ENCODE measurements at regions not wholly inside any gene's neighbourhood (a gene's known extent, or its start where the extent isn't known, plus 50 kb on each side); places are given as distances from the start of the nearest gene placed in this dataset.

DNA sequence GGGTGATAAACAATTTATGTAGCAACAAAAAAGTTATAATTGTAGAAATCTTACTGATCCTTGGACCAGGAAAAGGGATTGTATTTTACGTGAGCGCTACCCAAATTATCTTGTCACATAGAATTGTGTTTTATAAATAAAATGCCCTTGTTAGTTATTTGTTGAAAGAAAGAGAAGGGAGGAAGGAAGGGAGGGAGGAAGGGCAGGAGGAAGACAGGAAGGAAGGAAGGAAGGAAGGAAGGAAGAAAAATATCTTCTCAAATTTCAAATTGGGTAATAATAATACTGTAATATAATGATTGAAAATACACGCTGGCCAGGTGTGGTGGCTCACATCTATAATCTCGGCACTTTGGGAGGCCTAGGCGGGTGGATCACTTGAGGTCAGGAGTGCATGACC is 206.2 kb upstream of the TLL1 start:
- Histone ChIP-seq H3K36me3 (ENCODE audit: control insufficient read depth in 2 of 2, insufficient read depth in 1 of 2, low read length in 2 of 2) (no peaks in the 10 kb centered on the region), H3K4me3 (ENCODE audit: low read depth, low read length) (no peak overlapping the region), H3K9me3 (ENCODE audit: control insufficient read depth, insufficient read depth, low read depth, low read length) (no peaks in the 10 kb centered on the region), H3K27ac (ENCODE audit: extremely low read depth, low read depth, low read length) (no peak overlapping the region), H3K4me1 (ENCODE audit: control insufficient read depth, insufficient read depth, low read length) (no peaks in the 10 kb centered on the region)
- ChIA-PET POLR2A (no interaction called here), CTCF (no interaction called here)
- TF ChIP-seq GFI1B (tag by site-specific recombination; IDR thresholded peaks at IDR 0.05), result no peak
- TF ChIP-seq, protein P1, sequence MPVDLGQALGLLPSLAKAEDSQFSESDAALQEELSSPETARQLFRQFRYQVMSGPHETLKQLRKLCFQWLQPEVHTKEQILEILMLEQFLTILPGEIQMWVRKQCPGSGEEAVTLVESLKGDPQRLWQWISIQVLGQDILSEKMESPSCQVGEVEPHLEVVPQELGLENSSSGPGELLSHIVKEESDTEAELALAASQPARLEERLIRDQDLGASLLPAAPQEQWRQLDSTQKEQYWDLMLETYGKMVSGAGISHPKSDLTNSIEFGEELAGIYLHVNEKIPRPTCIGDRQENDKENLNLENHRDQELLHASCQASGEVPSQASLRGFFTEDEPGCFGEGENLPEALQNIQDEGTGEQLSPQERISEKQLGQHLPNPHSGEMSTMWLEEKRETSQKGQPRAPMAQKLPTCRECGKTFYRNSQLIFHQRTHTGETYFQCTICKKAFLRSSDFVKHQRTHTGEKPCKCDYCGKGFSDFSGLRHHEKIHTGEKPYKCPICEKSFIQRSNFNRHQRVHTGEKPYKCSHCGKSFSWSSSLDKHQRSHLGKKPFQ (tag by site-specific recombination; IDR thresholded peaks at IDR 0.05), result no peak
- TF ChIP-seq ZNF555 (tag by site-specific recombination; conservative IDR thresholded peaks at IDR 0.05), result no peak
- TF ChIP-seq, protein P2, sequence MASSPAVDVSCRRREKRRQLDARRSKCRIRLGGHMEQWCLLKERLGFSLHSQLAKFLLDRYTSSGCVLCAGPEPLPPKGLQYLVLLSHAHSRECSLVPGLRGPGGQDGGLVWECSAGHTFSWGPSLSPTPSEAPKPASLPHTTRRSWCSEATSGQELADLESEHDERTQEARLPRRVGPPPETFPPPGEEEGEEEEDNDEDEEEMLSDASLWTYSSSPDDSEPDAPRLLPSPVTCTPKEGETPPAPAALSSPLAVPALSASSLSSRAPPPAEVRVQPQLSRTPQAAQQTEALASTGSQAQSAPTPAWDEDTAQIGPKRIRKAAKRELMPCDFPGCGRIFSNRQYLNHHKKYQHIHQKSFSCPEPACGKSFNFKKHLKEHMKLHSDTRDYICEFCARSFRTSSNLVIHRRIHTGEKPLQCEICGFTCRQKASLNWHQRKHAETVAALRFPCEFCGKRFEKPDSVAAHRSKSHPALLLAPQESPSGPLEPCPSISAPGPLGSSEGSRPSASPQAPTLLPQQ (tag by site-specific recombination; IDR thresholded peaks at IDR 0.05), result no peak
- no peak for TF ChIP-seq ZNF391 (tag by site-specific recombination; IDR thresholded peaks at IDR 0.05; ENCODE audit: borderline replicate concordance, low read depth)
- TF ChIP-seq SETDB1 (IDR thresholded peaks at IDR 0.05; ENCODE audit: insufficient read length, low read length), result no peak
- TF ChIP-seq ZNF791 (tag by site-specific recombination; IDR thresholded peaks at IDR 0.05), result no peak
- no peak for TF ChIP-seq SALL2 (tag by site-specific recombination; IDR thresholded peaks at IDR 0.05; ENCODE audit: borderline replicate concordance)
- no peak for TF ChIP-seq ZNF529 (tag by site-specific recombination; IDR thresholded peaks at IDR 0.05; ENCODE audit: insufficient replicate concordance)

DNA sequence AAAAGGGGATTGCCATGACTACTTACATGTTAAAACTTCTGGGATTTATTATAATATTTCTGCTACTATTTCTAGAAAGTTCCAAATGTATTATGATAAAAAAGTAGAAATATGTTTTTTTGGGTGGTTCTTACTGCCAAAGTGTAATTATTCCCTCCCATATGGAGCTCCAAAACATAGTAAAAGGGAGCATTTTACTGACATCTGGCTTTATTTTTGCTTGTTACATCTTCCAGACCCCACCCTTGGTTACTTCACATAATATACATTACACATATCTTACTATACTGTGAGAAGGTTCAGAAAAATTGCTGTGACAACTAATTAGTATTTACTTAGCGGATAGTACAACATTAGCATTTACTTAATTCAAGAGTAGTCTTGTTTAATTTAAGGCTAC is 205.1 kb upstream of the TLL1 start:
- CTCF ChIA-PET, result no interaction called here
- Histone ChIP-seq H3K27ac (ENCODE audit: extremely low read depth, low read depth, low read length) (no peak overlapping the region), H3K4me1 (ENCODE audit: control insufficient read depth, insufficient read depth, low read length) (no peaks in the 10 kb centered on the region), H3K4me3 (ENCODE audit: low read depth, low read length) (no peak overlapping the region), H3K9me3 (ENCODE audit: control insufficient read depth, insufficient read depth, low read depth, low read length) (no peaks in the 10 kb centered on the region), H3K36me3 (ENCODE audit: control insufficient read depth in 2 of 2, insufficient read depth in 1 of 2, low read length in 2 of 2) (no peaks in the 10 kb centered on the region)
- POLR2A ChIA-PET, result no interaction called here
- TF ChIP-seq ZNF433 (tag by site-specific recombination; IDR thresholded peaks at IDR 0.05; ENCODE audit: low read depth), result no peak
- TF ChIP-seq ZNF529 (tag by site-specific recombination; IDR thresholded peaks at IDR 0.05; ENCODE audit: insufficient replicate concordance), result no peak
- TF ChIP-seq ZNF311 (tag by site-specific recombination; IDR thresholded peaks at IDR 0.05; ENCODE audit: borderline replicate concordance), result no peak
- TF ChIP-seq, protein P3, sequence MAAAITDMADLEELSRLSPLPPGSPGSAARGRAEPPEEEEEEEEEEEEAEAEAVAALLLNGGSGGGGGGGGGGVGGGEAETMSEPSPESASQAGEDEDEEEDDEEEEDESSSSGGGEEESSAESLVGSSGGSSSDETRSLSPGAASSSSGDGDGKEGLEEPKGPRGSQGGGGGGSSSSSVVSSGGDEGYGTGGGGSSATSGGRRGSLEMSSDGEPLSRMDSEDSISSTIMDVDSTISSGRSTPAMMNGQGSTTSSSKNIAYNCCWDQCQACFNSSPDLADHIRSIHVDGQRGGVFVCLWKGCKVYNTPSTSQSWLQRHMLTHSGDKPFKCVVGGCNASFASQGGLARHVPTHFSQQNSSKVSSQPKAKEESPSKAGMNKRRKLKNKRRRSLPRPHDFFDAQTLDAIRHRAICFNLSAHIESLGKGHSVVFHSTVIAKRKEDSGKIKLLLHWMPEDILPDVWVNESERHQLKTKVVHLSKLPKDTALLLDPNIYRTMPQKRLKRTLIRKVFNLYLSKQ (tag by site-specific recombination; IDR thresholded peaks at IDR 0.05; ENCODE audit: borderline replicate concordance), result no peak
- TF ChIP-seq, protein P4, sequence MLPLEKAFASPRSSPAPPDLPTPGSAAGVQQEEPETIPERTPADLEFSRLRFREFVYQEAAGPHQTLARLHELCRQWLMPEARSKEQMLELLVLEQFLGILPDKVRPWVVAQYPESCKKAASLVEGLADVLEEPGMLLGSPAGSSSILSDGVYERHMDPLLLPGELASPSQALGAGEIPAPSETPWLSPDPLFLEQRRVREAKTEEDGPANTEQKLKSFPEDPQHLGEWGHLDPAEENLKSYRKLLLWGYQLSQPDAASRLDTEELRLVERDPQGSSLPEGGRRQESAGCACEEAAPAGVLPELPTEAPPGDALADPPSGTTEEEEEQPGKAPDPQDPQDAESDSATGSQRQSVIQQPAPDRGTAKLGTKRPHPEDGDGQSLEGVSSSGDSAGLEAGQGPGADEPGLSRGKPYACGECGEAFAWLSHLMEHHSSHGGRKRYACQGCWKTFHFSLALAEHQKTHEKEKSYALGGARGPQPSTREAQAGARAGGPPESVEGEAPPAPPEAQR (tag by site-specific recombination; IDR thresholded peaks at IDR 0.05), result no peak
- TF ChIP-seq ZNF768 (tag by site-specific recombination; IDR thresholded peaks at IDR 0.05), result no peak
- TF ChIP-seq ZBTB17 (tag by site-specific recombination; IDR thresholded peaks at IDR 0.05), result no peak
- no peak for TF ChIP-seq ZSCAN30 (tag by site-specific recombination; IDR thresholded peaks at IDR 0.05)

DNA sequence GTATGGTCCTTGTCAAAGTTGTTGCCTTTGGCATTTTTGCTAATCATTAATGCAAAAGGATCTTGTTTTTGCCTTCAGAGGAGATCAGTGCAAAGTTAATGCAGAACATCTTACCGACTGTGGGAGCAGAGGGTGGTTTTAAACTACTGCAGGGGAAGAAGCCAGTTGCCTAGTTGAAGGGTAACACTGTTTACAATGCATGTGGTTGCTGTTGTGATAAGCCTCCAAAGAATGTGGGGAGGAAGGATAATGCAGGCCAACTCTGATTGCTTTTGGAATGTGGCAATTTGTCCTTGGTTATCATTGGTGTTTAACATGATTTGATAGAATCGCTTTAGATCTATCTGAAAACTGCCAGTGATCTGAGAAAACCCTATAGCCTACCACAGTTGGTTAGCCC is 204.3 kb upstream of the TLL1 start:
- ChIA-PET POLR2A (no interaction called here), CTCF (no interaction called here)
- Histone ChIP-seq H3K27ac (ENCODE audit: extremely low read depth, low read depth, low read length) (no peak overlapping the region), H3K36me3 (ENCODE audit: control insufficient read depth in 2 of 2, insufficient read depth in 1 of 2, low read length in 2 of 2) (no peaks in the 10 kb centered on the region), H3K4me3 (ENCODE audit: low read depth, low read length) (no peak overlapping the region), H3K9me3 (ENCODE audit: control insufficient read depth, insufficient read depth, low read depth, low read length) (no peaks in the 10 kb centered on the region), H3K4me1 (ENCODE audit: control insufficient read depth, insufficient read depth, low read length) (no peaks in the 10 kb centered on the region)
- TF ChIP-seq, protein P2 (tag by site-specific recombination; IDR thresholded peaks at IDR 0.05), result no peak
- TF ChIP-seq, protein P5, sequence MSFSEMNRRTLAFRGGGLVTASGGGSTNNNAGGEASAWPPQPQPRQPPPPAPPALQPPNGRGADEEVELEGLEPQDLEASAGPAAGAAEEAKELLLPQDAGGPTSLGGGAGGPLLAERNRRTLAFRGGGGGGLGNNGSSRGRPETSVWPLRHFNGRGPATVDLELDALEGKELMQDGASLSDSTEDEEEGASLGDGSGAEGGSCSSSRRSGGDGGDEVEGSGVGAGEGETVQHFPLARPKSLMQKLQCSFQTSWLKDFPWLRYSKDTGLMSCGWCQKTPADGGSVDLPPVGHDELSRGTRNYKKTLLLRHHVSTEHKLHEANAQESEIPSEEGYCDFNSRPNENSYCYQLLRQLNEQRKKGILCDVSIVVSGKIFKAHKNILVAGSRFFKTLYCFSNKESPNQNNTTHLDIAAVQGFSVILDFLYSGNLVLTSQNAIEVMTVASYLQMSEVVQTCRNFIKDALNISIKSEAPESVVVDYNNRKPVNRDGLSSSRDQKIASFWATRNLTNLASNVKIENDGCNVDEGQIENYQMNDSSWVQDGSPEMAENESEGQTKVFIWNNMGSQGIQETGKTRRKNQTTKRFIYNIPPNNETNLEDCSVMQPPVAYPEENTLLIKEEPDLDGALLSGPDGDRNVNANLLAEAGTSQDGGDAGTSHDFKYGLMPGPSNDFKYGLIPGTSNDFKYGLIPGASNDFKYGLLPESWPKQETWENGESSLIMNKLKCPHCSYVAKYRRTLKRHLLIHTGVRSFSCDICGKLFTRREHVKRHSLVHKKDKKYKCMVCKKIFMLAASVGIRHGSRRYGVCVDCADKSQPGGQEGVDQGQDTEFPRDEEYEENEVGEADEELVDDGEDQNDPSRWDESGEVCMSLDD (tag by site-specific recombination; IDR thresholded peaks at IDR 0.05), result no peak
- TF ChIP-seq ZNF701 (tag by site-specific recombination; IDR thresholded peaks at IDR 0.05), result no peak
- TF ChIP-seq ZNF350 (tag by site-specific recombination; IDR thresholded peaks at IDR 0.05), result no peak
- no peak for TF ChIP-seq ZNF548 (tag by site-specific recombination; IDR thresholded peaks at IDR 0.05)
- TF ChIP-seq ZNF621 (tag by site-specific recombination; IDR thresholded peaks at IDR 0.05), result no peak
- no peak for TF ChIP-seq ZNF214 (tag by site-specific recombination; IDR thresholded peaks at IDR 0.05; ENCODE audit: borderline replicate concordance)
